Ishikawa (cell line): ENCODE measurements at regions not wholly inside any gene's neighbourhood (a gene's known extent, or its start where the extent isn't known, plus 50 kb on each side); places are given as distances from the start of the nearest gene placed in this dataset.

Experiments used
- CEBPB ChIP-seq: IDR thresholded peaks from 2 replicates; pipeline ENCODE4 v1.6.1; 2012
- EP300 ChIP-seq: IDR thresholded peaks from 2 replicates; pipeline ENCODE4 v1.6.1; 2012; ENCODE audit warnings: borderline replicate concordance

- TF ChIP-seq CEBPB (no peak), EP300 (no peak)
These were observed 716.2 kb upstream of the ARGLU1 start for GRCh38 chr13:107284173-107284572.
